K562 (cell line): ENCODE measurements at regions not wholly inside any gene's neighbourhood (a gene's known extent, or its start where the extent isn't known, plus 50 kb on each side); places are given as distances from the start of the nearest gene placed in this dataset.

Experiments
- SMC3 ChIP-seq: conservative IDR thresholded peaks from 2 replicates; pipeline ENCODE4 v1.6.1; 2011; ENCODE audit warnings: low read depth, low read length, improper control_type of control experiment; ENCODE audit not compliant: insufficient read depth
- TF ChIP-seq, protein P1 (sequence below): fragments of 250-450 bp; sonication (Bioruptor Pico); IDR thresholded peaks from 2 replicates; pipeline ENCODE4 v1.5.1; 2021; ENCODE audit warnings: mild to moderate bottlenecking

DNA sequence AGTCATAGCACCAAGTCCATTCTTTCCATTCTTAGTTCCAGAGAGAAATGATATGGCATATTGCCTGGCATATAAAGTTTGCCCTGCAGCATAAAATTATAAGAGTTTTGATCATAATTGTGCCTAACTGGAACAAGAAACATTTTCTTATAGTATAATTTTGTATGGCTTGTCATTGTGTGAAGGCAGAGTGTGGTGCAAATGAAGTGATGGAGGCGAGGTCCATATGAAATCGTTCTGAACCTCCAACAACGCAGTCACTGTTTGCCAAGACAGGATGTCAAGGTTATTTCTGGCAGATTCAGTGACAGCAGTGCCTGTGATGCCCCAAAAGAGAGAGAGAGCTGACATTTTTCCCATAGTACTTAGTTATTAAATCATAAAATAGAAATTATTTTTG, 584.0 kb downstream of the ADGRL2 start:
- TF ChIP-seq, protein P1, sequence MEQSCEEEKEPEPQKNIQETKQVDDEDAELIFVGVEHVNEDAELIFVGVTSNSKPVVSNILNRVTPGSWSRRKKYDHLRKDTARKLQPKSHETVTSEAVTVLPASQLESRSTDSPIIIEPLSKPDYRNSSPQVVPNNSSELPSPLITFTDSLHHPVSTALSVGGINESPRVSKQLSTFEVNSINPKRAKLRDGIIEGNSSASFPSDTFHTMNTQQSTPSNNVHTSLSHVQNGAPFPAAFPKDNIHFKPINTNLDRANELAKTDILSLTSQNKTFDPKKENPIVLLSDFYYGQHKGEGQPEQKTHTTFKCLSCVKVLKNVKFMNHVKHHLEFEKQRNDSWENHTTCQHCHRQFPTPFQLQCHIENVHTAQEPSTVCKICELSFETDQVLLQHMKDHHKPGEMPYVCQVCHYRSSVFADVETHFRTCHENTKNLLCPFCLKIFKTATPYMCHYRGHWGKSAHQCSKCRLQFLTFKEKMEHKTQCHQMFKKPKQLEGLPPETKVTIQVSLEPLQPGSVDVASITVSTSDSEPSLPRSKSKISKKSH (CRISPR knock-in tag) = no peak
- TF ChIP-seq SMC3 = no peak
